ENCODE measurements at regions not wholly inside any gene's neighbourhood (a gene's known extent, or its start where the extent isn't known, plus 50 kb on each side); places are given as distances from the start of the nearest gene placed in this dataset.
"Not testable (repeated sequence)": the region's sequence is repeated elsewhere in the genome, so short reads cannot be mapped to it uniquely, and the experiment has no call there.

- DNase-seq: no peak
Measured at GRCh38 chr11:115605871-115606497, 101.8 kb upstream of the CADM1 start.

DNA sequence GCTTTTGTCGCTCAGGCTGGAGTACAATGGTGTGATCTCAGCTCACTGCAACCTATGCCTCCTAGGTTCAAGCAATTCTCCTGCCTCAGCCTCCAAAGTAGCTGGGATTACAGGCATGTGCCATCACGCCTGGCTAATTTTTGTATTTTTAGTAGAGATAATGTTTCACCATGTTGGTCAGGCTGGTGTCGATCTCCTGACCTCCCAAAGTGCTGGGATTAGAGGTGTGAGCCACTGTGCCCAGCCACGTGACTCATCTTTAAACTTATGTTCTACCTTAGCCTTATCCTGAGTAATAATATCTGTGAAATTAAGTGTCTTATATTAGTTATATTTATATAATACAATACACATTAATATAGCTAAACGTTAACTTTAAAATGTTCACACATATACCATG is 101.2 kb upstream of the CADM1 start:
- not testable (repeated sequence) for DNase-seq

- no peak for DNase-seq
Measured at GRCh38 chr11:115599125-115599524, 94.9 kb upstream of the CADM1 start.

- no peak for DNase-seq
Measured at GRCh38 chr11:115598257-115598901, 94.2 kb upstream of the CADM1 start.

GRCh38 chr11:115591380-115591779 is 87.2 kb upstream of the CADM1 start:
- DNase-seq: no peak

DNA sequence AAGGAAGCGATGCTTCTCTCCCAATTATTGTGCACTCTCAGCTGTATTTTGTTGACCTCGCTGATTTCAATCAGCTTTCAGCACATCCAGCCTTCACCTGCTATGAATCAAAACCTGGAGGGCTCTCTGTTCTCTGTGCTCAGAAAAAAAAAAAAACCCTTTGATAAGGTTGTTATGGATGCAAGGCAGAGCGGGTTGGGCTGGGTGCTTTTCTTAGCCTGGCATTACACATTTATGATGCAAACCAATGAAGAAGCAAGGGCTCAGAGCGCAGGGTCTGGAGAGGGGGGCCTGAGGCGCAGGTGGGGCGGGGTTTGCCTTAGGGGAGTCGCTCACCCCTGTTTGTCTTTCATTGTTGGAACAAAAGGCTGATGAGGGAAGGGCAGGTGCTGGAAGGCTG is 86.0 kb upstream of the CADM1 start:
- DNase-seq: no peak

DNA sequence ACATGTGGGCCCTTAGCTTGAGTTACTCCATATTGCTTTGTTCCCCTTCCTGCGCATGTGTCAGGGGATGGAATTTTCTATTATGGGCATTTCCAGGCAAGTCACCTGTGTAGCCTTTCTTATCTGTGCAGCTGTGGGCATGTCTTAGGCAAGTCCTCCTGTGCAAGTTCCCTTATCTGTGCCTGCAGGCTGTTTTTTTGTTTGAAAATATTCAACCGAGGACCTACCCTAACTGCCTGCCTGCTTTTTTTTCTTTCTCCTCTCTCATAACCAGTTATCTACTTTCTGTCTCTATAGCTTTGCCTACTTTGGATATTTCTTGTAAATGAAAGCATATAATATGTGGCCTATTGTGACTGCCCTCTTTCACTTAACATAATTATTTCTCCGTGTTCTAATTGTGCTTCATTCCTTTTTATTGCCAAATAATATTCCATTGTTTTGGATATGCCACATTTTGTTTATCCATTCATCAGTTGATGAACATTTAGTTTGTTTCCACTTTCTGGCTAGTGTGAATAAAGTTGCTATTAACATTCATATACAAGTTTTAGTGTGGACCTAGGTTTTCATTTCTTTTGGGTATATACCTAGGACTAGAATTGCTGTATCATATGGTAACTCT is 83.6 kb upstream of the CADM1 start:
- no peak for DNase-seq

- DNase-seq: no peak
Measured at GRCh38 chr11:115585361-115586024, 81.3 kb upstream of the CADM1 start.

GRCh38 chr11:115581871-115582639 is 77.8 kb upstream of the CADM1 start:
- DNase-seq: peak; percentile 94

DNA sequence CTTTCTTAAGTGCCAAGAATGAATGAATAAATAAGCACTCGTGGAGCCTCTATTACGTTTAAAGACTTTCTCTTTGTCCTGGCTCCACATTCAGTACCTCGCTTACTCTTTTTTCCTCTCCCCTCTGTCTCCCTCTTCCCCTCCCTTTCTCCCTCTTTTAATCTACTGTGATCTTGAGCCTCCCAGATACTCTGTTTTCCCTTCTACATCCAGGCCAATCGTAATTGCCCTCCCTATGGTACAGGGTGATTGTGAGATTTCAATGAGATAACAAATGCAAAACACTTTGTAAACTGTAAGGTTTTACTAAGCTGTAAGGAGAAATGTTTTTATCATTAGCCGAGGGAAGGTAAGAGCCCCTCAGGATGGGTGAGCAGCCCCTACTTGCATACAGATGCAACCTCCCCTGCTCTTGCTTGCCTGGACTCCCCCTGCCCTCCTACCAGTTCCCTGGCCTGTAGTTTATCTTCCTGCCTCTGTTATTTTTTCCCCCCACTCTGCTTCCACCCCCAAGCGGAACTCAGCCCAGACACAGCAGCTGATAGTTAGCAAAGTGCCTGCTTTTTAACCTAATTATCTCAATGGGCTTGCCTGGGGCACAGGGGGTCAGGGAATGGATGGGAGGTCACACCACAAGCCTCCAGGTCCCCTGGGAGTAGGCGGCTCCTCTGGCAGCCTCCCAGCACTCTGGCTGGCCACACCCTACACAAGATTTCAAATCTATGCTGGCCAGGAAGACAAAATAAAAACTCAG is 76.9 kb upstream of the CADM1 start:
- DNase-seq: peak; percentile 87

DNA sequence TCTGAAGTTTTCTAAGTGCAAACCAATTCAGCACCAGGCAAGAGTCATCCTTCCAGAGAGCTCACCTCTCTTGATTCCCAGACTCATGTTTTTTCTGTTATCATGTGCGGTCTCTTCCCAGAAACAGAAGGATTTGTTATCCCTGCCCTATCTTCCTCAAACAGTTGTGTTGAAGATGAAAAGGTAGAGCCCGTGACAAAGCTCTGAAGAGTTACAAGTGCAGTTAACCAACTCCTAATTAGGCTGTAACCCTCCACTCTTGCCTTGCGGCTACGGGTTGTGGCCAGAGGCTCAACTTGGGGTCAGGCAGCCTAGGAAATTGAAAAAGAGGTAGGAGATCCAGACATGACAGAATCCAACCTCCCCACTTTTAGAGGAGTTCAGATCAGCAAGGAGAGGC is 76.2 kb upstream of the CADM1 start:
- no peak for DNase-seq

DNA sequence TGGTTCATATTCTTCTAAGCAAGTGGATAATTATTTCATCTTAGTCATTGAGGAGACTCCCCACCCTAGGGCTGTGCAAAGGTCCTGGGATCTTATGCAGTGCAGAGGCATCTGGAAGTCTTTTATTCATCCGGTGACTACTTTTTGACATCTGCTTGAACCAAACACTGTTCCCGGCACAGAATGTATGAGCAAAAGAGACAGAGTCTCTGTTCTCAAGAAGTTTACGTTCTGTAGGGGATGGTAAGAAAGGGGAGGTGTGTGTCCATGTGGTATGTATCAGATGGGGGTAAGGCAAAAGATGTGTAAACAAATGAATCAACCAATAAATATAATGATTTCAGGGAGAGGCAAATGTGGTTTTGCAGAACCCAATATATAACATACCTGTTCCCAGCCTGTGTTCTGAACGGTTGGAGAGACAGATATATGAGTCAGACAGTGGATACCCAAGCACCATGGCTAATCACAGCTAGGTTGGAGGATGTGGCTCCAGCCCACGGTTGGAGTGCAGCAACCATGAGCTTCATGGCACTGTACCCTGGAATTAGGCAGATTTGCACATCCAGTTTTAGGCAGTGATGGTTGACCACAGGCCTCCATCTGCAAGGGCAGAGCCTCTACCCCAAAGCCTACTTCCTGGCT is 75.1 kb upstream of the CADM1 start:
- no peak for DNase-seq

DNA sequence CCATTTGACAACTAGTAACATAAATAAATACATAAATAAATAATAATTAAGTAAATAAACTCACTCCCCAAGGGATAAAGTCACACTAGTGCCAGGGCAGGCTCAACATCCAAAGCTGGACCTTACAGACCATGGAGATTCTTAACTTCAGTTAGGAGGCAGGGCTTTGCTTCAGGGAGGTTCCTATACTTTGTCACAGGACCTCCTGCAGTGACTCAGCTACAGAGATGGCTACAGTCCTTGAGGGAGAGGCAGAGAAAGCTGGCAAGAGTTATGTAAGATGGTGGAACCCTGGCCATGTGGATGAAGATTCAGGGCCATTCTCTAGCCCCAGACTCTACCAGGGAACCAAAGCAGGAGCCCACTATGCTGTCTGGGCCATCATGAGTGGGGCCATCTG is 74.1 kb upstream of the CADM1 start:
- no peak for DNase-seq

DNA sequence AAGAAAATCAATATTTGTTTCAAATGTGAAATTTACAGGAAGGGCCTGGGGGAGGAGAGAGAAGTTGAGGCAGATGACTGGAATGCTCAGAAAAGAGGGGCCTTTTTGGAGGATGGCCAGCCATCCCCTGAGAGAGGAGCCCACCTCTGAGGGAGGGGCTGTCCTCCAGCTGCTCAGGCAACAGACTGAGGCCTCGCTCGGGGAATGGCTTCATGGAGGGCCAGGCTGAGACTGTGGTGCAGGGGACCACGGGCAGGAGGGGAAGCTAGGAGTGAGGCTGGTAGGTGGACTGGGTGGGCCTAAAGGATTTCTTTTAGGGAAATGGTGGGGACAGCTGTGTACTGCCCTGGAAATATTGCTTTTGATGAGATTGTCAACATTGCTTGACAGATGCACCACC is 73.5 kb upstream of the CADM1 start:
- DNase-seq: no peak

DNA sequence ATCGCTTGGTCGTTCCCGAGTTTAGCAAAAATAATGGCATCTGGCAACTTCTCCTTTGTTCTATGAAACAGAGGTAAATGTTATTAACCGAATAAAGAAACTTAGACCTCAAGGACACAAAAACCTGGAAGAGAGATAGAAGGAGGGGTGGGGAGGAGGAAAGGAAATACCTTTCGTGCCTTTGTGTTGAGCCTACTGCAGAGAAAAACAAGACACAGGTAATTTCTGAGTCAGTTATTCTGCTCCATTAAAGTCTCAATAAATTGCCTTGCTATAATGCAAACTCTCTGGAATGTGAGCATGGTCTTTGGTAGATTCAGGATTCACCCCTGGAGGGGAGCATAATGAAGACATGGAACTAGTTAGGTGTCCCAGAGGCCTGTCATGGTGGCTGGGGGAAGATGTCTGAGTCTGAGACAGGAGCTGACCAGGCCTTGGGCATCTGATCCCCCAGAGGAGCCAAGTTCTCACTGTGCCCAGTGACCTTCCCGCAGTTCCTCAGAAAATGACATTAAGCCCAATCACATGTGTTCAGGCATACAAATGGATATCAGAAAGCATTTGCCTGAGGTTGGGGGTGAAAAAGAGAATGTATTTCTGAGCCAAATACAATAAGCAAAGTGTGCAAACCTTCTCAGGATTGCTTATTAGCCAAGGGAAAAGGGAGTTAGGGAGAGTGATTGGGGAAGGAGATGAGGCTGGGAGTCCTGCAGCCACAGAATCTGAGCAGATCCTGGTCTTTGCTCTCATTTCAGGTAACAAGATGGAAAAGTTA is 72.6 kb upstream of the CADM1 start:
- no peak for DNase-seq

DNA sequence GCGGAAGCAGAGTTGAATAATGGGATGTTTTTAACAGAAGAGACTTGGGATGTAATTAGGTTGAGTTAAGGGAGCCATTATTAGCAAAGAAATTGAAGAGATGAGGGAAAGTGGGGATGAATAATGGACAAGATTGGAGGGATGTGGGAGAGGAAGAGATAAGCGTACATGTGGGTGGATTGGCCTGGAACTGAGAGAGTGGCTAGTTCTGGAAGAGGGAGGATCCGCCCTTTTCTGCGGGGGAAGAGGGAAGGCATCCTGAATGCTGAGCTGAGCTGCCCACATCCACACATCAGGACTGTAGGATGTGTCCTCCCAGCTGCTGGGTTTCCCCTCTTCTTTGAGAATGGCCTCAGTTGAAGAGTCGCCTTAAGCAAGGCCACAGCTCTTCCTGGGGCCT is 68.3 kb upstream of the CADM1 start:
- DNase-seq: no peak

DNA sequence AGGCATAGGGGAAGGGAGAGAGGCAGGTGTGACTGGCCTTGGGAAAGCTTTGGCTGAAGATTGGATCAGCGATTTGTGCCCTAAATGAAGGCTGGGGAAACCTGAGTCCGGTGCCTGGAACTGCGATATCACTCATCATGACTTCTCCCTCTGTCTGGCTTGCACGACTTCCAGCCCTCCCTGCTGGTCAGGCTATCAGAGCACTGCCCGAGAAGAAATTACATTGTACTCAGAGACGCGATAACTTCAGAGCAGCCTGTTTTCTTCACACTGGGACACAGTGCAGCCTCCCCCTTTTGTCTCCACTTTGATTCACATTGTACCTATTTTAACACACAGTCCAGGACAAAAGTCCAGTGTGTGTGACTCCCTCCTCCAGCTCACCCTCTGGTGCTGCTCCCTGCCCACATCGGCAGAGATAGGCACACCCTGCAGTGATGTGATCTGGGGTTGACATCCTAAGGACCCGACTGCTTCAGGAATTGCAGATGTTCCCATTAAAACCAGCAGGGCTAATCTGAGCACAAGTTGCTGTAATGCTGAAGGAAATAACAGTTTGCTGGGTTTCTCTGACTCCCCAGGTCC is 62.1 kb upstream of the CADM1 start:
- DNase-seq: no peak

- no peak for DNase-seq
Measured at GRCh38 chr11:115564851-115565250, 60.6 kb upstream of the CADM1 start.

GRCh38 chr11:115561116-115561515 is 56.9 kb upstream of the CADM1 start:
- no peak for DNase-seq

DNA sequence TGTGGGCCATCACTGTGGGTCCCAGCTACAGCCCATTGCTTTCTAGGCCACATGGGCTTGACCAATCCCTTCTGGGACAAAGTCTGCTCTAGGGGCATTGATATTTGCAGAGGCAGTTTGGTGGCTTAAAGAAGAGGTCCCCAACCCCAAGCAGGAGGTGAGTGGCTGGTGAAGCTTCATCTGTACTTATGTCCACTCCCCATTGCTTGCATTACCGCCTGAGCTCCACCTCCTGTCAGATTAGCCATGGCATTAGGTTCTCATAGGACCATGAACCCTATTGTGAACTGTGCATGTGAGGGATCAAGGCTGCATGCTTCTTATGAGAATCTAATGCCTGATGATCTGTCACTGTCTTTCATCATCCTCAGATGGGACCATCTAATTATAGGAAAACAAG is 54.4 kb upstream of the CADM1 start:
- no peak for DNase-seq

DNA sequence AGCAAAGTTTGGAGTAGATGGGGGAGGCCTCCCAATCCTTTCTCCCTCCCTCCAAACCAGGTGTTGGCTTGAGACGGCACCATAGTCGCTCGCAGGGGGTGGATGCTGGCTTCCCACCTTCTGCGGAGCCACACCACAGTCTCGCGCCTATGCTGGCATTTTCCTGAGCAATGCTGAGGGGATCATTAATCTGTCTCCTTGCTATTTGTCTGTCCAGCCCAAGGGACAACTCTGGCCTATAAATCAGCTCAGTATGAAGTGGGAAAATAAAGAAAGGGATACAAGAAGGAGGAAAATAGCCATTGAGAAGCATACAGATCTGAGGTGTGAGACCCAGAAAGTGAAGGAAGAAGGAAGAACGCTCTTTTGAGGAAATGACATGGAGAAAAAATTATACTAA is 53.5 kb upstream of the CADM1 start:
- no peak for DNase-seq
